Skeletal muscle cell (primary cell): ENCODE measurements at regions not wholly inside any gene's neighbourhood (a gene's known extent, or its start where the extent isn't known, plus 50 kb on each side); places are given as distances from the start of the nearest gene placed in this dataset.

Source experiments
- DNase-seq: peaks from one replicate; pipeline ENCODE4 v3.0.0-alpha.2; 2010; ENCODE audit warnings: low read depth
- H3K4me3 ChIP-seq: 2 replicates; pipeline ENCODE4 v1.5.1; 2011; ENCODE audit warnings: low read depth, mild to moderate bottlenecking, control low read depth, low read length, moderate library complexity

DNA sequence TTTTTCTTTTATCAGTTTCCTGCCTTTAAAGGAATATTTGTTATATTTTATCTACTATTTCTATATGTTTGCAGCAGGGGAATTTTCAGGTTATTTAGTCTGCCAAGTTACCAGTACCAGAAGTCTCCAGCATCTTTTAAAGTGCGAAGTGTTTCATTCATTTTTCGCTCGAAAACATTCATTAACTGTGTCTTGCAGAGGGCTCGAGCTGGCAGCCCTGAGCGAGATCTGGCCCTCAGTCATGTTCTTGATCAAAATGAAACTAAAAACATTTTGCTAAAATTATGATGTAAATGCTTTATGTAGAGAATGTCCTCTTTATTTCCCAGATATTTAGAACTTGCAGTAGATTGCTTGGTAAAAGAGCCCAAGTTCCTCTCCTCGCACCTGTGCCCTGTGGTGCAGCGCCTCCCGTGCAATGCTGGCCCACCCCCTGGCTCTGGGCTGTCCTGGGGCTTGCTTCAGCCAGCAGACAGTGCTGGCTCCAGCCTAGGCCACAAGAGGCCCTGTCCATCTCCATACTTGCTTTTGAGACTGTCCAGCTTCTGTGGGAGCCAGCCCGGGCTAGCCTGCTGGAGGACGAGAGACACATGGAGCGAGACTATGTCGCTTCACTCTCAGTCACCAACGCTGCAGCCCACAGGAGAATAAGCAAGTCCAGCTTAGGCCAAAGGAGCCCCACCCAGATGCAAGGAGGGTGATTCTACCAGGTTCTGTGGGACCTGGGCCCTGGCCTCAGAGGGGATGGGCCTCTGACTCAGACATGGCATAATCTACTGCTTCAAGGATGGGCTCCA lies 71.9 kb upstream of the PRR23E start:
- DNase-seq: no peak
- no peak overlapping the region for H3K4me3 ChIP-seq

DNA sequence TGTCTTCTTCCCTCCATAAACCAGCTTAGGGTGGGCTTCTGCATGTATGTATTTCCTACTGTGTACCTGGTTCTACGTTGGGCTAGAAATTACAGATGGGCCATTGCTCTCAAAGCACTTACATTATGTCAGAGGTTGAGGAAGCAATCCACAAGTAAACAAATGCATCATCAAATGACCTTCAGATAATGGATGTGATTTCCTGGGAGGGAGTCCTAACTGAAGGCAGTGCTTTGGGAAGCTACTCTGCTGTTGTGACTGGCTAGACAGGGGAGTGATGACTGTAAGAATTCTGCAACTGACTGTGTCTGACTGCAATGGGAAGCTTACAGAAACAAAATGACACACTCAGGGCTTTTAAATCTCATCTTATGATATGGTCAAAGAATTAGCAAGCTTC lies 71.0 kb upstream of the PRR23E start:
- DNase-seq: no peak
- H3K4me3 ChIP-seq: no peak overlapping the region

DNA sequence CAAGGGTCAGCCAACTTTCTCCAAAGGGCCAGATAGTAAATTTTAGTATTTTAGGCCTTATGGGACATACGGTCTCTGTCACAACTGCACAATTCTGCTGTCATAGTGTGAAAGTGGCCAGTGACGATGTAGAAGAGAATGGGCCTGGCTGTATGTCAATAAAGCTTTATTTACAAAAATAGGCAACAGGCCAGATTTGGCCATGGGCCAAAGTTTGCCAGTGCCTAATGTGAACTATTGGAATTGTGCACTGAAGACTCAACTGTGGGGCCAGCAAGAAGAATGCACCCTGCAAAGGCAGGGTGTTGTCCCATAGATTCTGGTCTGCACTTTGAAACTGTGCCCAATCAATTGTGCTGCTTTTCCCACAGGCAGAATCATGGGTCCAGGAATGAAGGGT lies 69.4 kb upstream of the PRR23E start:
- no peak for DNase-seq
- H3K4me3 ChIP-seq: no peak overlapping the region

GRCh38 chr3:127124120-127124519 lies 68.8 kb upstream of the PRR23E start:
- no peak overlapping the region for H3K4me3 ChIP-seq
- no peak for DNase-seq

DNA sequence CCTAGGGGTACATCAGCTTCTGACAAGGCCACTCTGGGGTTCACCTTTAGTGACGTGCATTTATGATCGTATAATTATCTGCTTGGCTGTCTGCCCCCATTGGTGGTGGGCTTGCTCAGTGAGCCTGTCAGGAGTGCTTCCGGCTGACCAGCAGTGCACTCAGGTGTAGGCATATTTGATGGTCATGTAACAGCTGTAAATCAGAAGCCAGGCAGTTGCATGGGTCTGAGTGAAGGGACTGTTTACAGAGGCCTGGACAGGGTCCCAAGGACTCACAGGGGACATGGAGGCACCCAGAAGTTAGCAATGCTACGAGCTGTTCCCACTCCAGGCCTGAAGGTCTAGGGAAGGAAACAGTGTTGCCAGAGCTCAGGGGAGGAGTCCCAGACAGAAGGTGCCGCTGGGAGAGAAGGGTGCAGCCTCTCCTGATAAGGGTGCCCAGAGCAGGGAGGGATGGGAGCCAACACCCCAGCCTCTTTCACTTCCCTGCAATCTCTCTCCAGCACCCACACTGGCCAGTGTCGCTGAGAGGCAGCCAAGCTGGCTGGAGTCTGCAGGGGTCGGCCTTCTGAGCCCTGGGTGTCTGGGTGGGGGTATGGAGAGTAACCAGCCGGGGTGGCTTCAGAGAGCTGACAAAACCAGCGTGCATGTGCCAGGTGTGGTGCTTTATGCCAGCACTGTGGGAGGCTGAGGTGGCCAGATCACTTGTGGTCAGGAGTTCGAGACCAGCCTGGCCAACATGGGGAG lies 61.3 kb upstream of the PRR23E start:
- no peak overlapping the region for H3K4me3 ChIP-seq
- DNase-seq: no peak

GRCh38 chr3:127132876-127133275 lies 60.1 kb upstream of the PRR23E start:
- DNase-seq: no peak
- no peak overlapping the region for H3K4me3 ChIP-seq

DNA sequence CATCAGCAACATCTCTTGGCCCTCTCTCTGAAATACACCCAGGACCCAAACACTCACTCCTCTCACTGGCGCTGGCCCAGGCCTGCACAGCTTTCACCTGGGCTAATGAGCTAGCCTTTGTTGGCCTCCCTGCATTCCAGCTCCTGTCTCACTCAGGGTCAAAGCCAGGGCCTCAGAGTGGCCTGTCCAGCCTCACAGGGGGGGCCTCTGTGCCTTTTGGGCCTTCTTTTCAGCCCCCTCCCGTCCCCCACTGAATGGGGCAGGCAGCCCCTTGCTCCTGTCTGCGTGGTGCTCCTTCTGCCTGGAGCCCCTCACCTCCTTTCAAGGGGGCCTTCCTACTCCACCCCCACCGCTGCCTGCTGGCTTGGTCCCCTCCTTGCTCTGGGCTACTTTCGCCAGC lies 59.0 kb upstream of the PRR23E start:
- no peak overlapping the region for H3K4me3 ChIP-seq
- no peak for DNase-seq

DNA sequence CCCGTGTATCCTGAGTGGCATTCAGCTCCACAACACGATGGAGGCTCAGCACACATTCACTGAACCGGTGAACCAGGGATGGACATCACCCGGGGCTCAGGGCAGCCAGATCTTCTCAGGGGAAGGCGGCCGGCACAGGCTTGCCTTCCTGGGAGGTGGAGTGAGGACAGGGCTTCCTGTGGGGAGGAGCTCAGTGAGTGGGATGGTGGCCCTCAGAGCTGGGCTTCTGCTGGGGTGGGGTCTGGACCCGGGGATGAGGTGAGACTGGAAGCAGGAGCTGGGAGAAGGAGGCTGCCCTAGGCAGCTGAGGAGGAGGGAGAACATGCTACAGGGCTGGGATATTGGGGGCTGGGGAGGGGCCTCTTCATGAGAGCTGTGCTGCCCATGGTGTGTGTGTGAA lies 58.5 kb upstream of the PRR23E start:
- H3K4me3 ChIP-seq: no peak overlapping the region
- no peak for DNase-seq

DNA sequence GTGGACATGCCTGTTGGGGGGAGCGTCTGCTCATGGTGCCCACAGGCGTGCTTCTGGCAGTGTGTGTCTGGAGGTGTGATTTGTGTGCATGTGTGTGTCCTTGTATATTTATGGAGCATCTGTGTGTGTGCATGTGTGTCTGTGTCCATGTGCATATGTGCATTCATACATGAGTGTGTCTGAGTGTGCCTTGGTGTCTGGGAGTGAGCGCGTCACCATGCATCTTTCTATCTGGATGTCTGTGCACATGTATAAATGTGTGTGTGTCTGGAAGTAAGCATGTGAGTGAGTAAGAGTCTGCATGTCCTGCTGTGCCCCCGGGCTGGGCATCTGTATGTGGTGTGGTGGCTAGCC lies 58.1 kb upstream of the PRR23E start:
- no peak for DNase-seq
- no peak overlapping the region for H3K4me3 ChIP-seq

DNA sequence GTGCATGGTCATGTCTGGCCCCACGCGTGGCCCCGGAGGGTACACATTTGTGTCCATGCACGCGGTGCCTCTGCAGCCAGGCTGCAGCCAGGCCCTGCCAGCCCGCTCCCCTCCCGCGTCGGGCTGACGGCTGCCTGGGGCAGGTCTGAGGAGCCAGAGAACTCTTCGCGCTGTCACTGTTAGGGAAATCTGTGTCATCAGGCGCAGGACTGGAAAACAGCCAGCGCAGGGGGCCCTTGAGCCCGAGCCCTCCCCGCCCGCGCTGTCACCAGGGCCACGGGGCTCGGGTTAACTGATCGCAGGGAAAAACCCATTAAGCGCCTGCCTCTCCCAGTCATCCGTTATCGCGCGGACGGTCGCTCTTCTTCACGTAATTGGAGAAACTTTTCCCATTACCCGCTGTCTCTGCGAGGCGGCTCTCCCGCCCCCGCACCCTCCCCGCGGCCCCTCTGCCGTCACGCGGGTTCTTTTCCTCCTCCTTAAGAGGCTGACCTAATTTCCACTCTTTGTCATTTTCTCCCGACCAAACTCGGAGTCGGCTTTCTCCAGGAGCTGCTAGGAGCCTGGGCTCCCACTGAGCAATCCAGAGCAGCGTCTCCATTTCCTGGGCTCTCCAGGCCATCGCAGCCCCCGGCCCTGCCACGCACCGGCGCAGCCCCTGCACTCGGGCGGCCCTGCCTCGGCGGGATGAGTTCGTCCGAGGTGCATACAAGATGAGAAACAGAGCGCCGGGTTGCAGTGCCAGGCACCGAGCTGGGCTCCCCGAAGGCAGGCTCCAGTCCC lies 57.5 kb upstream of the PRR23E start:
- H3K4me3 ChIP-seq: no peak overlapping the region
- no peak for DNase-seq

DNA sequence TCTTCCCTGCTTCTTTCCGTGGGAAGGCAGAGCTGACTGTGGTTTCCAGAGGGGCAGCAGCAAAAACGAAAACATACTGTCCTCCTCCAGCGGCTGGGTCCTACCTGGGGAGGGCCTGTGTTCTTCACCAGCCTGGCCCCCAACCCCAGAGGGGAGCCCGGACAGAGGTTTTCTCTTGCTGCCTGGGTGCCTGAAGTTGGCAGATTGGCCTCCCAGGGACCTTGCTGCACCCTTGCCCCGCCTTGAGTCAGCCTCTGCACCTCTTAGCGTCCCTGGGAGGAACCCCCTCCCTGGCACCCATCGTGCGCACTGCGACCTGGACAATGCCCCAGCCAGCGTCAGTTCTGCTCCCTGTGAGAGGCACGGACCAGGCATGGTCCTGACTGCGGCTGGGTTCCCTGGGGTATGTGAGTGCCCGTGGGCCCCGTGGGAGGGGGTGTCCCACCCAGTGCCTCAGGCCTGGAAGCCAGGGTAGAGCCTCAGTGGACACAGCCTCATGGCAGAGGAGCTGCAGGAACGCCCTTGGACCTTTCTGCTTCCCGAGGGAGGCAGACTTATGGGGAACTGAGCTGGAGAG lies 56.8 kb upstream of the PRR23E start:
- no peak overlapping the region for H3K4me3 ChIP-seq
- DNase-seq: no peak

GRCh38 chr3:127136706-127137105 lies 56.2 kb upstream of the PRR23E start:
- DNase-seq: no peak

GRCh38 chr3:127137113-127137512 lies 55.8 kb upstream of the PRR23E start:
- no peak for DNase-seq
- no peak overlapping the region for H3K4me3 ChIP-seq

More at GRCh38 chr3:127136706-127137105, 56.2 kb upstream of the PRR23E start:
- H3K4me3 ChIP-seq: no peak overlapping the region

- no peak for DNase-seq
- no peak overlapping the region for H3K4me3 ChIP-seq
Observed at GRCh38 chr3:127137757-127138536, 55.0 kb upstream of the PRR23E start.

DNA sequence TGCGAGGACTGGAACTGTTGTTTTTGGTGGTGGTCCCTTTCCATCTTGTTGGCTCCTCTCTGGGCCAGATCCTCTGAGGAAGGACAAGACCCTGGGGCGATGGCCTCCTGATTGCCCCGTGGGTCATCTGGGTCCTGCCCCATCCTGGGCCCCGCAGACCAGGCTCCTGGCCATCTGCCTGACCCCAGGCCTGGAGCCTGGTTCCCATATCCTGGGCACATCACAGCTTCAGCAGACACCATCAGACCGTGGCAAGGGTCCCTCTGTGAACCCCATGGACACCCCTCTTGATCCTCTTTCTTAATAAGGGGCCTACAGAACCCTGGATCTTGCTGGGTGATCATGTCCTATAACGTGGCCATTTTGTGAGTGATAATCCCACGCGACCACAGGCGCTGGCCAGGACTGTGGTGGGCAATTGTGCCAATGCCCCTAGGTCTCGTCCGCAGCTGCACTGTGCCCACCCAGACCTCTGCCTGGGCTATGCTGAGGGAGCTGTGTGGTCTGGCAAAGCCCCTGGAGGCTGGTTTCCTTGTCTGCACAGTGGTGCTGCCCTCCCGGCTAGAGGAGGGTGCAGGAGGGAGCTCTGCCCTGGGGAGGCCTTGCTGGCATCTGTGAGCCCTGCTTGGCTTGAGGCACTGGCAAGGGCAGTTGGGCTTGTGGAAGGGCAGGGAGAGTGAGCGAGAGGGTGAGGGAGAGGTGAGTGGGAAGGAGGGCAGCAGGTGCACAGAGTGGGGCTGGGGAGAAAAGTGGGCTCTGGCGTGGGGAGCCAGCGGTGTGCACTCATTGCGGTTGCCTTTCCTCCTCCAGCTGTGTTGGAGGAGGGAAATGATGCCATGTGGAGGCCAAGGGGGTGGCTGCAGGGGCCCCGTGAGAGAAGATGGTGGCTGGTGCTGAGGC lies 53.1 kb upstream of the PRR23E start:
- no peak overlapping the region for H3K4me3 ChIP-seq
- no peak for DNase-seq

GRCh38 chr3:127140501-127141460 lies 52.1 kb upstream of the PRR23E start:
- DNase-seq: no peak
- no peak overlapping the region for H3K4me3 ChIP-seq
